Posterior vena cava (tissue), 2 donors: ENCODE measurements at regions not wholly inside any gene's neighbourhood (a gene's known extent, or its start where the extent isn't known, plus 50 kb on each side); places are given as distances from the start of the nearest gene placed in this dataset.

ENCODE experiments used
- DNase-seq: peaks from one replicate; pipeline ENCODE4 v3.0.0-alpha.2; 2020; ENCODE audit warnings: low spot score
- intact Hi-C, 2 donors: fragments of 100-400 bp; cut with DNase I; formaldehyde crosslinking; loops; one replicate each; pipeline versions ENCODE4 v1.14.1 to v1.14.2; 2022 to 2023
- donor health status: DM: yes; HTN: yes; CAD: no.
- donor health status: DM: yes; HTN: yes; CAD: no.

- DNase-seq: no peak
- intact Hi-C loops: no loop called here
Measured at GRCh38 chr11:91970624-91971023, 254.0 kb upstream of the FAT3 start.

GRCh38 chr11:91969486-91969885 is 255.1 kb upstream of the FAT3 start:
- intact Hi-C loops: no loop called here

GRCh38 chr11:91967691-91968045 is 256.9 kb upstream of the FAT3 start:
- DNase-seq: no peak
- intact Hi-C loops: no loop called here

More at GRCh38 chr11:91969486-91969885, 255.1 kb upstream of the FAT3 start:
- no peak for DNase-seq

GRCh38 chr11:91967026-91967690 is 257.5 kb upstream of the FAT3 start:
- no peak for DNase-seq
- intact Hi-C loops: no loop called here

GRCh38 chr11:91966368-91966767 is 258.2 kb upstream of the FAT3 start:
- no peak for DNase-seq
- intact Hi-C loops: no loop called here

GRCh38 chr11:91960770-91961169 is 263.8 kb upstream of the FAT3 start:
- no peak for DNase-seq
- intact Hi-C loops: no loop called here

GRCh38 chr11:91959411-91959810 is 265.2 kb upstream of the FAT3 start:
- DNase-seq: no peak
- intact Hi-C loops: no loop called here

- DNase-seq: no peak
- intact Hi-C loops: no loop called here
Measured at GRCh38 chr11:91956711-91957110, 267.9 kb upstream of the FAT3 start.

- intact Hi-C loops: no loop called here
- DNase-seq: no peak
Measured at GRCh38 chr11:91955206-91955605, 269.4 kb upstream of the FAT3 start.

- intact Hi-C loops: no loop called here
- DNase-seq: no peak
Measured at GRCh38 chr11:91952056-91952455, 272.6 kb upstream of the FAT3 start.

- no peak for DNase-seq
- intact Hi-C loops: no loop called here
Measured at GRCh38 chr11:91947215-91947820, 277.3 kb upstream of the FAT3 start.

GRCh38 chr11:91946397-91946951 is 278.1 kb upstream of the FAT3 start:
- intact Hi-C loops: no loop called here
- no peak for DNase-seq

GRCh38 chr11:91935120-91935519 is 289.5 kb upstream of the FAT3 start:
- no peak for DNase-seq
- intact Hi-C loops: no loop called here

GRCh38 chr11:91932151-91932821 is 292.3 kb upstream of the FAT3 start:
- intact Hi-C loops: no loop called here
- peak; percentile 49 for DNase-seq

GRCh38 chr11:91927448-91927847 is 297.2 kb upstream of the FAT3 start:
- intact Hi-C loops: no loop called here
- DNase-seq: no peak

GRCh38 chr11:91926965-91927364 is 297.7 kb upstream of the FAT3 start:
- intact Hi-C loops: no loop called here
- peak; percentile 62 for DNase-seq

GRCh38 chr11:91922846-91923245 is 301.8 kb upstream of the FAT3 start:
- no peak for DNase-seq
- intact Hi-C loops: no loop called here

- no peak for DNase-seq
- intact Hi-C loops: no loop called here
Measured at GRCh38 chr11:91921974-91922373, 302.6 kb upstream of the FAT3 start.

- intact Hi-C loops: no loop called here
- no peak for DNase-seq
Measured at GRCh38 chr11:91913407-91913806, 311.2 kb upstream of the FAT3 start.

- no peak for DNase-seq
- intact Hi-C loops: no loop called here
Measured at GRCh38 chr11:91912322-91912721, 312.3 kb upstream of the FAT3 start.
